ENCODE measurements at regions not wholly inside any gene's neighbourhood (a gene's known extent, or its start where the extent isn't known, plus 50 kb on each side); places are given as distances from the start of the nearest gene placed in this dataset.
A peak's percentile ranks its signal among the peaks of the same experiment; 100 is the strongest.

DNA sequence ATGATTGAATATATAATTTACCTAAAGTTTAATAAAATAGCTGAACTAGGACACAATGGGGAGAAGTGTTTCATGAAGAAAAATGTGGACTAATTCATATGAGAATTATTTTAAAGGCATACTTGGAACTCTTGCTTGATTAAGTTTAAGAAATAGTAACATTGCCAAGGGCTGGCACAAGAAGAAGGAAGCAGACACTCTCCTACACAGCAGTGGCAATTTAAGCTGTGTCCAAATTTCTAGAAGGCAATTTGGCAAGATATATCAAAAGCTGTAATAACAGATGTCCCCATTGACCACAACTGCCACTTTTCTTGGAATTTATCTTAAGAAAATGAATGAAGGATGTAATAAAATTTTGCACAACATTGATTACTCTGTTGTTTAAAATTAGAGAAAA is 209.5 kb upstream of the S100G start:
- H3K4me1 ChIP-seq (ENCODE audit: control insufficient read depth, insufficient read depth, low read length): no peaks in the 10 kb centered on the region
- H3K27ac ChIP-seq (ENCODE audit: low read length): no peak overlapping the region
- DNase-seq: no peak
- no peaks in the 10 kb centered on the region for H3K9me3 ChIP-seq (ENCODE audit: control insufficient read depth, low read depth, low read length)
- H3K27me3 ChIP-seq (ENCODE audit: control insufficient read depth, insufficient read depth, low read length): no peaks in the 10 kb centered on the region
- no peaks in the 10 kb centered on the region for H3K36me3 ChIP-seq (ENCODE audit: control insufficient read depth, insufficient read depth, low read length)
- no peak overlapping the region for H3K4me3 ChIP-seq (ENCODE audit: low read length)

DNA sequence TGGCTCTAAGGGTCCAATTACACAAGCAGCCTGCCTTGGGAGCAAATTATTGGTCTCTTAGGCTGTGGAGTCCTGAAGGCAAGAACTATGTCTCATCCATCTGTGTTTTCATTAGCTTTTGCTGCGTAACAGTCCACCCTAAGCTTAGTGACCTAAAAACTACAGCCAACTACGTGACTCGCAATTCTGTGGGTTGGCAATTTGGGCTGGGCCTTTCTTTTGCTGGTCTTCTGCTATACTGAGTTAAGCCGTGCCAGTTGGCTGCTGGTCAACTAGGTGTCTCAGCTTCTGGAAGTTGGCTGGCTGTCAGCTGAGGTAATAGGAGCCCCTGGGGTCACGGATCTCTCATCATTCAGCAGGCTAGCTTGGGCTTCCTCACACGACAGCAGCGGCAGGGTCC is 205.6 kb upstream of the S100G start:
- Histone ChIP-seq H3K36me3 (ENCODE audit: control insufficient read depth, insufficient read depth, low read length) (no peaks in the 10 kb centered on the region), H3K27me3 (ENCODE audit: control insufficient read depth, insufficient read depth, low read length) (no peaks in the 10 kb centered on the region), H3K4me1 (ENCODE audit: control insufficient read depth, insufficient read depth, low read length) (no peaks in the 10 kb centered on the region), H3K9me3 (ENCODE audit: control insufficient read depth, low read depth, low read length) (no peaks in the 10 kb centered on the region), H3K27ac (ENCODE audit: low read length) (no peak overlapping the region), H3K4me3 (ENCODE audit: low read length) (no peak overlapping the region)
- no peak for DNase-seq
- no CpG with 5 or more reads among the region's 7 CpGs for WGBS (ENCODE audit: insufficient coverage, low lambda C conversion rate)

DNA sequence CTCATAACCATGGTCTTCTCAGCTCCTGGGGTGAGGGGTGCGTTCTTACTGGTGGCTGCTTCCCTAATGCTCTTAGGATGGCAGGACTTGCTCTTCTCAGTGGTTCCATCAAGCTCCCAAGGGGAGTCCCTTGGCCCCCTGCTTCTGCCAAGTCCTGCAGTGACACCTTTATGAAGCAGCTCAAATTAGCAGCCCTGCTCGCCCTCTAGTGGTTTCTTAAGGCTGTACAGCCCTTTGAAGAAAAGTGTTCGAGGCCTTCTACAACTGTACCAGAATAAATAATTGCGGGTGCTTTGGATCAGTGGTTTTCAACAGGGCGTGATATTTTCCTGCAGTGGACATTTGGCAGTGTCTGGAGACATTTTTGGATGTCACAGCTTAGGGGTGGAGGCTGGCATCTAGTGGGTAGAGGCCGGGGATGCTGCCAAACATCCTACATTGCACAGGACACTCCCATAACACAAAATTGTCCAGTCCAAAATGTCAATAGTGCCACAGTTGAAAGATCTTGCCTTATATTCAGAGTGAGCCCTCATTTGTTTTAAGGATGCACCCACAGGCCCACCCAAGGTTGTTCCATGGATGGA is 204.7 kb upstream of the S100G start:
- H3K4me1 ChIP-seq (ENCODE audit: control insufficient read depth, insufficient read depth, low read length): no peaks in the 10 kb centered on the region
- H3K36me3 ChIP-seq (ENCODE audit: control insufficient read depth, insufficient read depth, low read length): no peaks in the 10 kb centered on the region
- no CpG with 5 or more reads among the region's 6 CpGs for WGBS (ENCODE audit: insufficient coverage, low lambda C conversion rate)
- H3K9me3 ChIP-seq (ENCODE audit: control insufficient read depth, low read depth, low read length): no peaks in the 10 kb centered on the region
- H3K27me3 ChIP-seq (ENCODE audit: control insufficient read depth, insufficient read depth, low read length): no peaks in the 10 kb centered on the region
- no peak overlapping the region for H3K4me3 ChIP-seq (ENCODE audit: low read length)
- no peak overlapping the region for H3K27ac ChIP-seq (ENCODE audit: low read length)
- DNase-seq: peak in 1 of 2 donors; percentile 12

GRCh38 chrX:16451334-16451733 is 198.6 kb upstream of the S100G start:
- no peaks in the 10 kb centered on the region for H3K36me3 ChIP-seq (ENCODE audit: control insufficient read depth, insufficient read depth, low read length)
- no peak overlapping the region for H3K27ac ChIP-seq (ENCODE audit: low read length)
- H3K9me3 ChIP-seq (ENCODE audit: control insufficient read depth, low read depth, low read length): no peaks in the 10 kb centered on the region
- H3K27me3 ChIP-seq (ENCODE audit: control insufficient read depth, insufficient read depth, low read length): no peaks in the 10 kb centered on the region
- no CpG with 5 or more reads among the region's 4 CpGs for WGBS (ENCODE audit: insufficient coverage, low lambda C conversion rate)
- H3K4me3 ChIP-seq (ENCODE audit: low read length): no peak overlapping the region
- H3K4me1 ChIP-seq (ENCODE audit: control insufficient read depth, insufficient read depth, low read length): no peaks in the 10 kb centered on the region
- no peak for DNase-seq

GRCh38 chrX:16454926-16455325 is 195.0 kb upstream of the S100G start:
- H3K4me1 ChIP-seq (ENCODE audit: control insufficient read depth, insufficient read depth, low read length): no peaks in the 10 kb centered on the region
- H3K36me3 ChIP-seq (ENCODE audit: control insufficient read depth, insufficient read depth, low read length): no peaks in the 10 kb centered on the region
- DNase-seq: no peak
- H3K27ac ChIP-seq (ENCODE audit: low read length): no peak overlapping the region
- no CpG with 5 or more reads among the region's 1 CpG for WGBS (ENCODE audit: insufficient coverage, low lambda C conversion rate)
- no peak overlapping the region for H3K4me3 ChIP-seq (ENCODE audit: low read length)
- H3K9me3 ChIP-seq (ENCODE audit: control insufficient read depth, low read depth, low read length): no peaks in the 10 kb centered on the region
- H3K27me3 ChIP-seq (ENCODE audit: control insufficient read depth, insufficient read depth, low read length): no peaks in the 10 kb centered on the region

DNA sequence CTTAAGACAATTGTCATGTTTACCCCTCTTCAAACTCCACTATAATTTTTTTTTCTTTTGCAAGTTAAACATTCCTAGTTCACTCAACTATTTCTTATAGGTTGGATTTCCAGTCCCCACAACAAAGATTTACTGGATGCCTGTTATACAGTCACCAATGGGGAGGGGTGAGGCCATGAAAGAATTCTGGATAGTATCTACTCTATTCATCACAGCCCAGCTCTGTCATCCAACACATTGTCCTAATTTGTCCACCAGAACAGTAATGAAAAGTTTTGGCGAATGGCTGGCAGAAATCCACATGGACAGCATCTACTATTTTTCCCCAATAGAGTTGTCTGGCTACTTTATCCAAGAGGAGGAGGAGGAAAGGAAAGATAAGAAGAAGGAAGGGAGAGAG is 192.7 kb upstream of the S100G start:
- H3K27me3 ChIP-seq (ENCODE audit: control insufficient read depth, insufficient read depth, low read length): no peaks in the 10 kb centered on the region
- no peaks in the 10 kb centered on the region for H3K36me3 ChIP-seq (ENCODE audit: control insufficient read depth, insufficient read depth, low read length)
- DNase-seq: no peak
- H3K4me3 ChIP-seq (ENCODE audit: low read length): no peak overlapping the region
- H3K4me1 ChIP-seq (ENCODE audit: control insufficient read depth, insufficient read depth, low read length): no peaks in the 10 kb centered on the region
- H3K9me3 ChIP-seq (ENCODE audit: control insufficient read depth, low read depth, low read length): no peaks in the 10 kb centered on the region
- no CpG with 5 or more reads among the region's 1 CpG for WGBS (ENCODE audit: insufficient coverage, low lambda C conversion rate)
- no peak overlapping the region for H3K27ac ChIP-seq (ENCODE audit: low read length)

GRCh38 chrX:16458208-16458607 is 191.8 kb upstream of the S100G start:
- Histone ChIP-seq H3K4me3 (ENCODE audit: low read length) (no peak overlapping the region), H3K36me3 (ENCODE audit: control insufficient read depth, insufficient read depth, low read length) (no peaks in the 10 kb centered on the region), H3K27ac (ENCODE audit: low read length) (no peak overlapping the region), H3K27me3 (ENCODE audit: control insufficient read depth, insufficient read depth, low read length) (no peaks in the 10 kb centered on the region), H3K9me3 (ENCODE audit: control insufficient read depth, low read depth, low read length) (no peaks in the 10 kb centered on the region), H3K4me1 (ENCODE audit: control insufficient read depth, insufficient read depth, low read length) (no peaks in the 10 kb centered on the region)
- no peak for DNase-seq
- WGBS (ENCODE audit: insufficient coverage, low lambda C conversion rate): no CpG with 5 or more reads among the region's 5 CpGs

GRCh38 chrX:16459008-16459407 is 190.9 kb upstream of the S100G start:
- Histone ChIP-seq H3K27me3 (ENCODE audit: control insufficient read depth, insufficient read depth, low read length) (no peaks in the 10 kb centered on the region), H3K27ac (ENCODE audit: low read length) (no peak overlapping the region), H3K4me3 (ENCODE audit: low read length) (no peak overlapping the region), H3K36me3 (ENCODE audit: control insufficient read depth, insufficient read depth, low read length) (no peaks in the 10 kb centered on the region), H3K4me1 (ENCODE audit: control insufficient read depth, insufficient read depth, low read length) (no peaks in the 10 kb centered on the region), H3K9me3 (ENCODE audit: control insufficient read depth, low read depth, low read length) (no peaks in the 10 kb centered on the region)
- no CpG with 5 or more reads among the region's 2 CpGs for WGBS (ENCODE audit: insufficient coverage, low lambda C conversion rate)
- DNase-seq: no peak

- no CpG with 5 or more reads among the region's 1 CpG for WGBS (ENCODE audit: insufficient coverage, low lambda C conversion rate)
- no peak for DNase-seq
- H3K4me1 ChIP-seq (ENCODE audit: control insufficient read depth, insufficient read depth, low read length): no peaks in the 10 kb centered on the region
Observed at GRCh38 chrX:16461968-16462367, 188.0 kb upstream of the S100G start.

GRCh38 chrX:16462912-16463311 is 187.0 kb upstream of the S100G start:
- Histone ChIP-seq H3K9me3 (ENCODE audit: control insufficient read depth, low read depth, low read length) (no peaks in the 10 kb centered on the region), H3K4me3 (ENCODE audit: low read length) (no peak overlapping the region), H3K27me3 (ENCODE audit: control insufficient read depth, insufficient read depth, low read length) (no peaks in the 10 kb centered on the region), H3K27ac (ENCODE audit: low read length) (no peak overlapping the region), H3K36me3 (ENCODE audit: control insufficient read depth, insufficient read depth, low read length) (no peaks in the 10 kb centered on the region), H3K4me1 (ENCODE audit: control insufficient read depth, insufficient read depth, low read length) (no peaks in the 10 kb centered on the region)
- peak in 1 of 2 donors; percentile 5 for DNase-seq
- no CpG with 5 or more reads among the region's 6 CpGs for WGBS (ENCODE audit: insufficient coverage, low lambda C conversion rate)

More at GRCh38 chrX:16461968-16462367, 188.0 kb upstream of the S100G start:
- no peaks in the 10 kb centered on the region for H3K36me3 ChIP-seq (ENCODE audit: control insufficient read depth, insufficient read depth, low read length)
- H3K4me3 ChIP-seq (ENCODE audit: low read length): no peak overlapping the region
- no peaks in the 10 kb centered on the region for H3K9me3 ChIP-seq (ENCODE audit: control insufficient read depth, low read depth, low read length)
- H3K27me3 ChIP-seq (ENCODE audit: control insufficient read depth, insufficient read depth, low read length): no peaks in the 10 kb centered on the region
- no peak overlapping the region for H3K27ac ChIP-seq (ENCODE audit: low read length)

GRCh38 chrX:16464369-16464768 is 185.6 kb upstream of the S100G start:
- Histone ChIP-seq H3K36me3 (ENCODE audit: control insufficient read depth, insufficient read depth, low read length) (no peaks in the 10 kb centered on the region), H3K4me3 (ENCODE audit: low read length) (no peak overlapping the region), H3K9me3 (ENCODE audit: control insufficient read depth, low read depth, low read length) (no peaks in the 10 kb centered on the region), H3K27me3 (ENCODE audit: control insufficient read depth, insufficient read depth, low read length) (no peaks in the 10 kb centered on the region), H3K4me1 (ENCODE audit: control insufficient read depth, insufficient read depth, low read length) (no peaks in the 10 kb centered on the region), H3K27ac (ENCODE audit: low read length) (no peak overlapping the region)
- no CpG with 5 or more reads among the region's 4 CpGs for WGBS (ENCODE audit: insufficient coverage, low lambda C conversion rate)
- DNase-seq: no peak

Data from large intestine (tissue), 3 donors.